Naive thymus-derived CD4-positive, alpha-beta T cell (primary cell): ENCODE measurements at regions not wholly inside any gene's neighbourhood (a gene's known extent, or its start where the extent isn't known, plus 50 kb on each side); places are given as distances from the start of the nearest gene placed in this dataset.

ENCODE experiments used
- ATAC-seq: fragments of 150-1000 bp; cut with Tn5 transposase; 2 replicates; pipeline ENCODE4 v1.10.0; 2021; ENCODE audit warnings: mild to moderate bottlenecking, moderate library complexity
- CTCF ChIA-PET: fragments of 350-600 bp; sonication (Branson Sonifier 250); formaldehyde crosslinking; loops from one replicate; lab custom pipeline; 2021; ENCODE audit warnings: antibody characterized with exemption; lab: Charles Lee
- POLR2A ChIA-PET: fragments of 350-600 bp; sonication (Branson Sonifier 250); formaldehyde crosslinking; loops from one replicate; lab custom pipeline; 2021; ENCODE audit warnings: antibody characterized with exemption, inconsistent platforms; lab: Charles Lee
- DNase-seq, 9 donors: peaks; one replicate each; pipeline versions ENCODE4 v3.0.0 to v3.0.0-alpha.2; 2020 to 2022; ENCODE audit warnings: mixed read lengths in 1 of 9
- H3K27ac ChIP-seq: one replicate; pipeline ENCODE4 v1.7.0; 2013; ENCODE audit warnings: mild to moderate bottlenecking, low read depth, low read length, moderate library complexity
- H3K27me3 ChIP-seq, 2 donors: one replicate each; pipeline ENCODE4 v1.7.0; 2013; ENCODE audit warnings: low read length in 2 of 2, mild to moderate bottlenecking in 2 of 2, moderate library complexity in 2 of 2; ENCODE audit not compliant: control insufficient read depth in 2 of 2, insufficient read depth in 2 of 2
- H3K36me3 ChIP-seq, 3 experiments: 1 replicate in 2 of 3; 2 replicates in 1 of 3; pipeline ENCODE4 v1.7.0; 2013; ENCODE audit warnings: low read length in 3 of 3, mild to moderate bottlenecking in 3 of 3, moderate library complexity in 1 of 3; ENCODE audit not compliant: insufficient read depth in 3 of 3, control insufficient read depth in 2 of 3
- H3K4me1 ChIP-seq, 2 donors: one replicate each; pipeline ENCODE4 v1.7.0; 2013; ENCODE audit warnings: low read length in 2 of 2, mild to moderate bottlenecking in 2 of 2, moderate library complexity in 1 of 2; ENCODE audit not compliant: control insufficient read depth in 2 of 2, insufficient read depth in 2 of 2
- H3K4me3 ChIP-seq: 2 replicates; pipeline ENCODE4 v1.7.0; 2013; ENCODE audit warnings: mild to moderate bottlenecking, low read length
- H3K9me3 ChIP-seq, 3 experiments: 1 replicate in 2 of 3; 2 replicates in 1 of 3; pipeline ENCODE4 v1.7.0; 2013; ENCODE audit warnings: low read length in 3 of 3; ENCODE audit not compliant: control insufficient read depth in 2 of 3
- H3K27ac Mint-ChIP-seq, 9 donors: one replicate each; pipeline ENCODE4 v1.8.0; 2020 to 2022; ENCODE audit warnings: mixed read lengths in 9 of 9, mild to moderate bottlenecking in 8 of 9, moderate library complexity in 5 of 9, inconsistent platforms in 2 of 9
- H3K27me3 Mint-ChIP-seq, 5 donors: one replicate each; pipeline ENCODE4 v1.8.0; 2021 to 2022; ENCODE audit warnings: mixed read lengths in 5 of 5, mild to moderate bottlenecking in 1 of 5
- H3K36me3 Mint-ChIP-seq, 5 donors: one replicate each; pipeline ENCODE4 v1.8.0; 2020 to 2022; ENCODE audit warnings: mixed read lengths in 5 of 5, mild to moderate bottlenecking in 3 of 5, inconsistent platforms in 1 of 5
- H3K4me1 Mint-ChIP-seq, 7 donors: one replicate each; pipeline ENCODE4 v1.8.0; 2020 to 2022; ENCODE audit warnings: mixed read lengths in 7 of 7, mild to moderate bottlenecking in 3 of 7, inconsistent platforms in 1 of 7
- H3K4me3 Mint-ChIP-seq, 10 donors: one replicate each; pipeline ENCODE4 v1.8.0; 2020 to 2022; ENCODE audit warnings: mild to moderate bottlenecking in 10 of 10, mixed read lengths in 10 of 10, moderate library complexity in 6 of 10, inconsistent platforms in 2 of 10
- H3K9me3 Mint-ChIP-seq, 11 donors: one replicate each; pipeline ENCODE4 v1.8.0; 2020 to 2022; ENCODE audit warnings: mixed read lengths in 11 of 11, mild to moderate bottlenecking in 4 of 11, inconsistent platforms in 1 of 11, moderate library complexity in 1 of 11
- intact Hi-C, 2 donors: fragments of 100-400 bp; cut with micrococcal nuclease; formaldehyde crosslinking; loops; one replicate each; pipeline ENCODE4 v1.15.1; 2023

DNA sequence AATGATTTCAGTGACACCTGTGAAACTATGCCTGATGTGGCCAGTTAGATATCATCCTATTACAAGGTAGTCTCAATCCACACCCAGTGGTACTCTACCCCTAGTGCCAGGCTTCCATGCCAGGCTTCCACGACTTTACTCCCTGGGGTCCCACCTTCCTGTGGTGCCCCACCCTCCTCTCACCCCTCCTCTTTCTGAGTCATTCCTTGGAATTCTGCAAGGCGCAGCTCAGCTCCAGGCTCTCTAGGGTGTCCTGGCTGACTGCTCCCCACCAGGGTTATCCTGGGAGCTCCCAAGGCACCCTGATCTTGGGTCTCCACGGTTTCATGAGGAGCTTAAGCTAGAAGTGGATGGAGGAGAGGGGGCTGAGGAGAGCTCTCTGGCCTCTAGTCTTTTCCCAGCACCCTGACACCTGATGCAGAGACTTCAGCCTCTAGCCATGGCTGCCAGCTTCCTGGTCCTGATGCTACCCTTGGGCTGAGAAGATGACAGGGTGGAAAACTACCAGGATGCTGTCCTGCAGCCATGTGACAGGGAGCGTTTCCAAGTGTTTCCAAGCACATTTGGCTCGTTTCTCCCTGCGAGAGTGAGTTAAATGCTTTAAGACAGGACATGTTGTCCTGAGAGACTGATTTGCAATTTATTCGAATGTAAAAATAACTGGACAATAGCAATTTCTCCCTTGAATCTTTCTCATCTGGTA lies 1461.2 kb downstream of the TBC1D22A start:
- Histone ChIP-seq H3K27ac (no peak overlapping the region), H3K27me3 (no peaks in the 10 kb centered on the region), H3K4me1 (no peaks in the 10 kb centered on the region), H3K9me3 (no peaks in the 10 kb centered on the region), H3K4me3 (no peak overlapping the region), H3K36me3 (no peaks in the 10 kb centered on the region)
- H3K36me3 Mint-ChIP-seq: no peaks in the 10 kb centered on the region
- ATAC-seq: peak; percentile 10
- peaks cover 0 to 1% (median 0%) of the 10 kb centered on the region in 11 donors for H3K9me3 Mint-ChIP-seq
- no peak overlapping the region for H3K4me3 Mint-ChIP-seq
- no peaks in the 10 kb centered on the region for H3K4me1 Mint-ChIP-seq
- CTCF ChIA-PET: no interaction called here
- H3K27ac Mint-ChIP-seq: no peak overlapping the region
- intact Hi-C loops: no loop called here
- no peak for DNase-seq
- H3K27me3 Mint-ChIP-seq: peaks cover 0 to 14% (median 8%) of the 10 kb centered on the region in 5 donors
- POLR2A ChIA-PET: no interaction called here

DNA sequence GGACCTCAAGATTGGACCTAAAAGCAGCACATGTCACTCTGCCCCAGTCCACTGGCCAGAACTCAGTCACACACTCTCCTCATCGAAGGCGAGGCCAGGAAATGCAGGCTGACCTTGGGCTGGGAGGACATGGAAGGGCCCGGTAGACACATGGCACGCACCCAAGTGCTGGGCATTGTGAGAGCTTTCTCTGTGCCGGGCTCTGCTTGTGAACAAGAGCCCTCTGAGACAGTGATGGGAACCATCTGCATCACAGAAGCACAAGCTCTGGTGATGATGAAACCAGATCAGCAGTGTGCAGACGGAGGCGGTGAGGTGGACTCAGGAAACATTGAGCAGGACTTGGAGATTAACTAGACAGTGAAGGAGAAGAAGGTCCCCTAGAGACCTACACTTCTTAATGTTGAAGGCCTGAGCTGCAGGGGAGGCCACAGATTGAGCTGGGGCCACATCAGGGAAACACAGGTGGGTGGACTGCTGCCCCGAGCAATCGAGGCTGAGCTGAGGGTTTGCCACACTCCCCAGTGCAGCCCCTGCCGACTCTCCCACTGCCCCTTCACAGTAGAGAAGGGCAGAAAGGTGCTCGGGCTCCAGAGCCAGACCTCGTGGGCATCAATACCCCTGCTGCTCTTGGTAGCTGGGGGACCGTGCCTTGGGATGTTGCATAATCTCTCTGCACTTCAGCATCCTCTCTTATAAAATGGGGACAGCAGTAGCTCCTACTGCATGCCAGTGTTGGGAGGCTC lies 1460.5 kb downstream of the TBC1D22A start:
- H3K27ac Mint-ChIP-seq: no peak overlapping the region
- H3K4me3 Mint-ChIP-seq: no peak overlapping the region
- H3K36me3 Mint-ChIP-seq: no peaks in the 10 kb centered on the region
- intact Hi-C loops: no loop called here
- H3K9me3 Mint-ChIP-seq: no peaks in the 10 kb centered on the region
- H3K27me3 Mint-ChIP-seq: peaks cover 0 to 21% (median 12%) of the 10 kb centered on the region in 5 donors
- Histone ChIP-seq H3K4me1 (no peaks in the 10 kb centered on the region), H3K4me3 (no peak overlapping the region), H3K36me3 (no peaks in the 10 kb centered on the region), H3K27ac (no peak overlapping the region), H3K27me3 (no peaks in the 10 kb centered on the region), H3K9me3 (no peaks in the 10 kb centered on the region)
- no peak for DNase-seq
- no peaks in the 10 kb centered on the region for H3K4me1 Mint-ChIP-seq
- CTCF ChIA-PET: no interaction called here
- no peak for ATAC-seq
- POLR2A ChIA-PET: no interaction called here

DNA sequence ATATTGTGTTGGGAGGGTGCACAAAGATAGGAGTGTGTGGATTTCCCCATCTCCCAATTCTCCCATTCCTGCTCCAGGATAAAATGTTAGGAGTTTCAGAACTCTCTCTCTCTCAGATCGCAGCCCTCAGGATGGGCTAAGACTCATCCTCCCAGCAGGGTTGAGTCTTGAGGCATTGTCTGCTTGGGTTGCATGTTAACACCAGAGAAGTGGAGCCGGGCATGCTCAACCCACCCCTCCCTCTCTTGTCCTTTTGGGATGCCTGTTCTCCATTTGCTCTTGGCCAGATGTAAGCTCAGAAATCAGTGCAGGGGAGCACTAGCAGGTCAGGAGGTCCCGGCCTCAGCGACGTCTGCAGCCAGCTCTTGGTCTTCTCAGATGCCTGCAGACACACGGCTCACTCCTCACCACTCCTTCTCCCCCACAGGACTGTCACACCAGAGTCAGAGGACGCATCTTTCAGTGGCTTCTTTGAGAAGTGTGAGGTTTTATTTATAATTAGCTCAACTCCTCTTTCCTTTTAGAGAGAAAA lies 1456.5 kb downstream of the TBC1D22A start:
- Mint-ChIP-seq H3K27me3 (peaks cover 0 to 36% (median 19%) of the 10 kb centered on the region in 5 donors), H3K9me3 (peaks cover 0 to 1% (median 0%) of the 10 kb centered on the region in 11 donors), H3K36me3 (no peaks in the 10 kb centered on the region), H3K4me3 (no peak overlapping the region), H3K27ac (no peak overlapping the region), H3K4me1 (peaks cover 0 to 3% (median 0%) of the 10 kb centered on the region in 7 donors)
- no peaks in the 10 kb centered on the region for H3K9me3 ChIP-seq
- H3K27me3 ChIP-seq: no peaks in the 10 kb centered on the region
- ATAC-seq: no peak
- ChIA-PET POLR2A (no interaction called here), CTCF (no interaction called here)
- no peak for DNase-seq
- H3K4me3 ChIP-seq: no peak overlapping the region
- no peaks in the 10 kb centered on the region for H3K36me3 ChIP-seq
- H3K27ac ChIP-seq: no peak overlapping the region
- no peaks in the 10 kb centered on the region for H3K4me1 ChIP-seq
- intact Hi-C loops: no loop called here

DNA sequence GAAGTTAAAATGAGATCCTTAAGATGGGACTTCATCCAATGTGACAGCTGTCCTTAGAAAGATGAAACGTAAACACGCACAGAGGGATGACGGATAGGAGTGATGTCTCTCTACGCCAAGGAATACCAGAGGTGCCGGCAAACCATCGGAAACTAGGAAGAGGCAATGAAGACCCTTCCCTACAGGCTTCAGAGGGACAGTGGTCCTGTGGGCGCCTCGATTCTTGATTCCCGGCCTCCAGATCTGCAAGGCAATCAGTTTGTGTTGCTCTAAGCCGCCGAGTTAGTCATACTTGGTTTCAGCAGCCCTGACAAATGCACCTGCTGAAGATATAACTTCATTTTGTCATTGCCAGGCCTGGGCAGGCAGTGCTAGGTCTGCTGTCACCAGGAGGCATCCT lies 1455.1 kb downstream of the TBC1D22A start:
- CTCF ChIA-PET: no interaction called here

DNA sequence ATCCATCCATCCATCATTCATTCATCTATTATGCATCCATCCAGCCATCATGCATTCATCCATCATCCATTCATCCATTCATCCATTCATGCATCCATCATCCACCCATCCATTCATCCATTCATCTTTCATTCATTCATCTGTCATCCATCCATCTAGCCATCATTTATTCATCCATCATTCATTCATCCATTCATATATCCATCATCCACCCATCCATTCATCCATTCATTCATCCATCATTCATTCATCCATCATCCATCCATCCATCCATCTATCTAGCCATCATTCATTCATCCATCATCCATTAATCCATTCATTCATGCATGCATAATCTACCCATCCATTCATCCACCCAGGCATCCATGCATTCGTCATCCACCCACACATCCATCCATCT lies 1450.3 kb downstream of the TBC1D22A start:
- no peak overlapping the region for H3K27ac ChIP-seq
- ChIA-PET CTCF (no interaction called here), POLR2A (no interaction called here)
- Mint-ChIP-seq H3K9me3 (peaks cover 0 to 2% (median 0%) of the 10 kb centered on the region in 11 donors), H3K27me3 (peaks cover 0 to 48% (median 10%) of the 10 kb centered on the region in 5 donors), H3K36me3 (no peaks in the 10 kb centered on the region), H3K27ac (no peak overlapping the region), H3K4me1 (peaks cover 0 to 3% (median 0%) of the 10 kb centered on the region in 7 donors), H3K4me3 (no peak overlapping the region)
- no peaks in the 10 kb centered on the region for H3K36me3 ChIP-seq
- H3K4me1 ChIP-seq: no peaks in the 10 kb centered on the region
- ATAC-seq: no peak
- no peaks in the 10 kb centered on the region for H3K9me3 ChIP-seq
- H3K4me3 ChIP-seq: no peak overlapping the region
- H3K27me3 ChIP-seq: no peaks in the 10 kb centered on the region
- DNase-seq: no peak
- intact Hi-C loops: no loop called here

More for the DNA sequence above, 1455.1 kb downstream of the TBC1D22A start:
- DNase-seq: no peak
- H3K36me3 Mint-ChIP-seq: no peaks in the 10 kb centered on the region
- H3K4me3 Mint-ChIP-seq: no peak overlapping the region
- no peak overlapping the region for H3K4me3 ChIP-seq
- intact Hi-C loops: no loop called here
- peaks cover 0 to 33% (median 19%) of the 10 kb centered on the region in 5 donors for H3K27me3 Mint-ChIP-seq
- no peaks in the 10 kb centered on the region for H3K9me3 ChIP-seq
- H3K27me3 ChIP-seq: no peaks in the 10 kb centered on the region
- no peaks in the 10 kb centered on the region for H3K4me1 ChIP-seq
- peaks cover 0 to 3% (median 0%) of the 10 kb centered on the region in 7 donors for H3K4me1 Mint-ChIP-seq
- H3K27ac ChIP-seq: no peak overlapping the region
- no peak overlapping the region for H3K27ac Mint-ChIP-seq
- no peaks in the 10 kb centered on the region for H3K36me3 ChIP-seq
- ATAC-seq: no peak
- POLR2A ChIA-PET: no interaction called here
- H3K9me3 Mint-ChIP-seq: peaks cover 0 to 2% (median 0%) of the 10 kb centered on the region in 11 donors

DNA sequence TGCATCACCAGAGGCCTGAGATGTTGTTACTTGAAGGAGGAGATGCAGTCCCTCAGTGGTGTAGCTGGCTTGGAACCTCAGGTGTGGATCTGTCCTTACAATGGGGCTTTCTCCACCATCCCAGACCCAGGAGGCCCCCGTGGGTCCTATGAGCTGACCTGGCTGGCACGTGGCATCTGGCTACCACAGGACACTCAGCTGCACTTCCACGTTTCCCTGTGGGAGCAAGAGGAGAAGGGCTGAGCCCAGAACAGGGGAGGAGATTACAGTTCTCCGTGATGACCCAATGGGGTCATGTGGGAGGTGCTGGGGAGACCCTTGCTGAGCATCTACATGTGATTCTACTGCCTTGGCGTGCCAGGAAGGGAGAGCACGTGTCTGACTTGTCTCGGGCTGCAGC lies 1448.4 kb downstream of the TBC1D22A start:
- peaks cover 0 to 4% (median 0%) of the 10 kb centered on the region in 11 donors for H3K9me3 Mint-ChIP-seq
- intact Hi-C loops: no loop called here
- no peak for DNase-seq

More for the DNA sequence above, 1448.4 kb downstream of the TBC1D22A start:
- Histone ChIP-seq H3K36me3 (no peaks in the 10 kb centered on the region), H3K9me3 (no peaks in the 10 kb centered on the region), H3K27me3 (no peaks in the 10 kb centered on the region), H3K4me3 (no peak overlapping the region), H3K27ac (no peak overlapping the region), H3K4me1 (no peaks in the 10 kb centered on the region)
- ChIA-PET CTCF (no interaction called here), POLR2A (no interaction called here)
- peaks cover 0 to 3% (median 0%) of the 10 kb centered on the region in 7 donors for H3K4me1 Mint-ChIP-seq
- H3K36me3 Mint-ChIP-seq: no peaks in the 10 kb centered on the region
- no peak overlapping the region for H3K27ac Mint-ChIP-seq
- ATAC-seq: no peak
- H3K4me3 Mint-ChIP-seq: no peak overlapping the region
- peaks cover 0 to 48% (median 10%) of the 10 kb centered on the region in 5 donors for H3K27me3 Mint-ChIP-seq
